OCI-LY7 (cell line): ENCODE measurements at regions not wholly inside any gene's neighbourhood (a gene's known extent, or its start where the extent isn't known, plus 50 kb on each side); places are given as distances from the start of the nearest gene placed in this dataset.

Experiments
- EZH2phosphoT487 ChIP-seq: fragments of 200-600 bp; sonication (generic); IDR thresholded peaks from 2 replicates; pipeline ENCODE4 v1.6.1; 2018; ENCODE audit warnings: low read depth, borderline replicate concordance, mild to moderate bottlenecking, mixed run types, antibody characterized with exemption, low read length, moderate library complexity, mixed read lengths
- TF ChIP-seq, protein P1 (sequence below): fragments of 200-600 bp; sonication (generic); conservative IDR thresholded peaks from 2 replicates; pipeline ENCODE4 v1.5.1; 2014; ENCODE audit warnings: mild to moderate bottlenecking, antibody characterized with exemption, low read length, moderate library complexity, mixed read lengths

GRCh38 chr4:178809921-178810320 lies 1367.7 kb upstream of the AGA start:
- TF ChIP-seq, protein P1, sequence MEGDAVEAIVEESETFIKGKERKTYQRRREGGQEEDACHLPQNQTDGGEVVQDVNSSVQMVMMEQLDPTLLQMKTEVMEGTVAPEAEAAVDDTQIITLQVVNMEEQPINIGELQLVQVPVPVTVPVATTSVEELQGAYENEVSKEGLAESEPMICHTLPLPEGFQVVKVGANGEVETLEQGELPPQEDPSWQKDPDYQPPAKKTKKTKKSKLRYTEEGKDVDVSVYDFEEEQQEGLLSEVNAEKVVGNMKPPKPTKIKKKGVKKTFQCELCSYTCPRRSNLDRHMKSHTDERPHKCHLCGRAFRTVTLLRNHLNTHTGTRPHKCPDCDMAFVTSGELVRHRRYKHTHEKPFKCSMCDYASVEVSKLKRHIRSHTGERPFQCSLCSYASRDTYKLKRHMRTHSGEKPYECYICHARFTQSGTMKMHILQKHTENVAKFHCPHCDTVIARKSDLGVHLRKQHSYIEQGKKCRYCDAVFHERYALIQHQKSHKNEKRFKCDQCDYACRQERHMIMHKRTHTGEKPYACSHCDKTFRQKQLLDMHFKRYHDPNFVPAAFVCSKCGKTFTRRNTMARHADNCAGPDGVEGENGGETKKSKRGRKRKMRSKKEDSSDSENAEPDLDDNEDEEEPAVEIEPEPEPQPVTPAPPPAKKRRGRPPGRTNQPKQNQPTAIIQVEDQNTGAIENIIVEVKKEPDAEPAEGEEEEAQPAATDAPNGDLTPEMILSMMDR, result no peak
- TF ChIP-seq EZH2phosphoT487, result no peak
